DOHH2 (cell line): ENCODE measurements at regions not wholly inside any gene's neighbourhood (a gene's known extent, or its start where the extent isn't known, plus 50 kb on each side); places are given as distances from the start of the nearest gene placed in this dataset.
"Not testable (repeated sequence)": the region's sequence is repeated elsewhere in the genome, so short reads cannot be mapped to it uniquely, and the experiment has no call there.

ENCODE experiments used
- CTCF ChIP-seq: fragments of 200-600 bp; sonication (generic); IDR thresholded peaks from one replicate; pipeline ENCODE4 v1.5.1; 2014; ENCODE audit warnings: antibody characterized with exemption, mild to moderate bottlenecking, low read depth, low read length; ENCODE audit not compliant: poor library complexity, severe bottlenecking
- EZH2phosphoT487 ChIP-seq: fragments of 200-600 bp; sonication (generic); IDR thresholded peaks from 2 replicates; pipeline ENCODE4 v1.6.1; 2017; ENCODE audit warnings: borderline replicate concordance, mild to moderate bottlenecking, antibody characterized with exemption, low read length, moderate library complexity, mixed read lengths

- TF ChIP-seq CTCF, EZH2phosphoT487: not testable (repeated sequence)
Measured at GRCh38 chr13:18663222-18663621, 518.4 kb downstream of the TUBA3C start.
